GM23248 (cell line): ENCODE measurements at regions not wholly inside any gene's neighbourhood (a gene's known extent, or its start where the extent isn't known, plus 50 kb on each side); places are given as distances from the start of the nearest gene placed in this dataset.

ENCODE experiments used
- DNase-seq: peaks from one replicate; pipeline ENCODE4 v3.0.0-alpha.2; 2015
- H2AFZ ChIP-seq: fragments of 200-600 bp; sonication (generic); 2 replicates; pipeline ENCODE4 v1.6.1; 2016; ENCODE audit warnings: antibody characterized with exemption
- H3F3A ChIP-seq: fragments of 200-600 bp; sonication (generic); 2 replicates; pipeline ENCODE4 v1.6.1; 2016; ENCODE audit warnings: mild to moderate bottlenecking, antibody characterized with exemption, mixed run types; ENCODE audit not compliant: insufficient read depth
- H3K27ac ChIP-seq: fragments of 200-600 bp; sonication (generic); 2 replicates; pipeline ENCODE4 v1.5.1; 2016; ENCODE audit warnings: mild to moderate bottlenecking
- H3K27me3 ChIP-seq: fragments of 200-600 bp; sonication (generic); replicated peaks from 2 replicates; pipeline ENCODE4 v1.6.1; 2016; ENCODE audit warnings: mild to moderate bottlenecking; ENCODE audit not compliant: insufficient read depth
- H3K36me3 ChIP-seq: fragments of 200-600 bp; sonication (generic); 2 replicates; pipeline ENCODE4 v1.6.1; 2016; ENCODE audit warnings: low read depth, mild to moderate bottlenecking
- H3K4me1 ChIP-seq: fragments of 200-600 bp; sonication (generic); 2 replicates; pipeline ENCODE4 v1.6.1; 2016; ENCODE audit warnings: mild to moderate bottlenecking; ENCODE audit not compliant: insufficient read depth
- H3K4me2 ChIP-seq: fragments of 200-600 bp; sonication (generic); one replicate; pipeline ENCODE4 v1.6.1; 2016; ENCODE audit warnings: mild to moderate bottlenecking; ENCODE audit not compliant: unreplicated experiment
- H3K4me3 ChIP-seq: fragments of 200-600 bp; sonication (generic); 2 replicates; pipeline ENCODE4 v1.5.1; 2016; ENCODE audit warnings: mild to moderate bottlenecking
- H3K79me2 ChIP-seq: fragments of 200-600 bp; sonication (generic); 2 replicates; pipeline ENCODE4 v1.6.1; 2016; ENCODE audit warnings: mild to moderate bottlenecking; ENCODE audit not compliant: insufficient read depth
- H3K9ac ChIP-seq: fragments of 200-600 bp; sonication (generic); 2 replicates; pipeline ENCODE4 v1.6.1; 2016; ENCODE audit warnings: mild to moderate bottlenecking
- H3K9me2 ChIP-seq: fragments of 200-600 bp; sonication (generic); 2 replicates; pipeline ENCODE4 v1.6.1; 2016; ENCODE audit warnings: mixed run types, mild to moderate bottlenecking, moderate library complexity; ENCODE audit not compliant: insufficient read depth
- H3K9me3 ChIP-seq: fragments of 200-600 bp; sonication (generic); one replicate; pipeline ENCODE4 v1.6.1; 2017; ENCODE audit warnings: low read depth
- H4K20me1 ChIP-seq: fragments of 200-600 bp; sonication (generic); 2 replicates; pipeline ENCODE4 v1.6.0; 2016; ENCODE audit not compliant: insufficient read depth
- EZH2 ChIP-seq: fragments of 200-600 bp; sonication (generic); IDR thresholded peaks from 2 replicates; pipeline ENCODE4 v1.6.1; 2018; ENCODE audit warnings: antibody characterized with exemption, mild to moderate bottlenecking; ENCODE audit not compliant: insufficient read depth, poor library complexity, severe bottlenecking
- EZH2phosphoT487 ChIP-seq: fragments of 200-600 bp; sonication (generic); IDR thresholded peaks from 2 replicates; pipeline ENCODE4 v1.6.1; 2018; ENCODE audit warnings: antibody characterized with exemption, moderate library complexity, mild to moderate bottlenecking, low read depth; ENCODE audit not compliant: insufficient read depth
- WGBS, 2 experiments: methylation state at CpG; one replicate each; pipeline ENCODE4 v1.1.6; 2015 to 2017; ENCODE audit warnings: low lambda C conversion rate in 2 of 2, low coverage in 1 of 2; ENCODE audit errors: missing lambda C conversion rate in 2 of 2; 5-methylcytosine and 5-hydroxymethylcytosine counted together
- in situ Hi-C: fragments of 300-500 bp; cut with MboI; formaldehyde crosslinking; loops from 2 replicates; pipeline ENCODE4 v1.15.0; 2020

DNA sequence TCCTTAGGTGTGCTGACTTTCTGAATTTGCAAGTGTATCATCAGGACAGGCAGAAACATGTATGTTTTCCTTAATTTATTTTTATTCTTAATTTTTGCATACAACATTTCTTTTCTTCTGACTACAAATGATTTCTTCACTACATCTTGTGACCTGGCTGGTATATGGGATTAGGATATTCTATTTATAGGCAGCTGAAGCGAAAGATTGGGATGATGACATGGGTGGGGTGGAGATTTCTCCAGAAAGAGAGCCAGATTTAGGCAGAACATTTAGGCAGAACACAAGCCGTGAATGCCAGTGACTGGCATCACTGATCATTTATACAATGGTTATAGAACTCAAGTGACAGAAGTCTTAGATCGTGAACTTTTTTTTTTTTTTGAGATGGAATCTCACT is 256.7 kb downstream of the KLF6 start:
- Histone ChIP-seq H3F3A (peaks cover 56% of the 10 kb centered on the region), H3K4me2 (peak overlapping the region; percentile 75), H3K36me3 (no peaks in the 10 kb centered on the region), H3K79me2 (no peaks in the 10 kb centered on the region), H3K9me2 (no peaks in the 10 kb centered on the region), H4K20me1 (no peaks in the 10 kb centered on the region), H3K4me3 (peak overlapping the region; percentile 36; the same call in 1 of the 2 replicates), H3K27me3 (no peaks in the 10 kb centered on the region), H3K27ac (peak overlapping the region; percentile 97), H2AFZ (no peak overlapping the region), H3K9ac (peak overlapping the region; percentile 79), H3K4me1 (peaks cover 48% of the 10 kb centered on the region), H3K9me3 (no peaks in the 10 kb centered on the region)
- 25 to 33% methylated on average over 3 of the region's 3 CpGs for WGBS, 2 experiments
- TF ChIP-seq EZH2 (no peak), EZH2phosphoT487 (no peak)
- in situ Hi-C loops: loop anchor here (25.0 kb wide), 1 partner anchor 234 kb away; no protein-coding TSS in a partner anchor
- peak; percentile 64 for DNase-seq

DNA sequence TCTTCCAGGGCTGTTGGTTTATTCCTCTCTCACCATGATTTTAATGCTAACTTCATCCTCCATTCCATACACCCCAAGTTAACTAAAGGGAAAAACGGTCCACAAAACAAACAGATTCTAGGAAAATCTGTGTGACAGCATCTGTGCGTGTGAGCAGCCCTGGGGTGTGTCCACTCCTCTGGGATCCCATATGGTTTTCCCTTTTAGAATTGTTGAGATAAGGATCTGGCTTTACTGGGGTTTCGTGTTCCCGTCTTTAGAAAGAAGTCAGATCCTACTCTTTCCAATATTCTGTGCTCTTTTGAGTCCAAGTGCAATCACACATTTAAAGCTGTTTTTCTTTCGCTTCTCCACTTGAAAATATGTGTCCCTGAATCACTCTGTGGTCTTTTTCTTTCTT is 257.1 kb downstream of the KLF6 start:
- in situ Hi-C loops: loop anchor here (25.0 kb wide), 1 partner anchor 234 kb away; no protein-coding TSS in a partner anchor
- no peaks in the 10 kb centered on the region for H3K9me2 ChIP-seq
- no peak overlapping the region for H2AFZ ChIP-seq
- peaks cover 56% of the 10 kb centered on the region for H3F3A ChIP-seq
- peak; percentile 81 for DNase-seq
- no peaks in the 10 kb centered on the region for H3K36me3 ChIP-seq
- H3K9ac ChIP-seq: peak overlapping the region; percentile 79
- H3K4me3 ChIP-seq: peak overlapping the region; percentile 36; the same call in 1 of the 2 replicates
- 20 to 22% methylated on average over 5 of the region's 5 CpGs for WGBS, 2 experiments
- TF ChIP-seq EZH2phosphoT487 (no peak), EZH2 (no peak)
- no peaks in the 10 kb centered on the region for H3K27me3 ChIP-seq
- peak overlapping the region; percentile 75 for H3K4me2 ChIP-seq
- H4K20me1 ChIP-seq: no peaks in the 10 kb centered on the region
- H3K4me1 ChIP-seq: peaks cover 48% of the 10 kb centered on the region
- peak overlapping the region; percentile 97 for H3K27ac ChIP-seq
- H3K79me2 ChIP-seq: no peaks in the 10 kb centered on the region
- no peaks in the 10 kb centered on the region for H3K9me3 ChIP-seq

DNA sequence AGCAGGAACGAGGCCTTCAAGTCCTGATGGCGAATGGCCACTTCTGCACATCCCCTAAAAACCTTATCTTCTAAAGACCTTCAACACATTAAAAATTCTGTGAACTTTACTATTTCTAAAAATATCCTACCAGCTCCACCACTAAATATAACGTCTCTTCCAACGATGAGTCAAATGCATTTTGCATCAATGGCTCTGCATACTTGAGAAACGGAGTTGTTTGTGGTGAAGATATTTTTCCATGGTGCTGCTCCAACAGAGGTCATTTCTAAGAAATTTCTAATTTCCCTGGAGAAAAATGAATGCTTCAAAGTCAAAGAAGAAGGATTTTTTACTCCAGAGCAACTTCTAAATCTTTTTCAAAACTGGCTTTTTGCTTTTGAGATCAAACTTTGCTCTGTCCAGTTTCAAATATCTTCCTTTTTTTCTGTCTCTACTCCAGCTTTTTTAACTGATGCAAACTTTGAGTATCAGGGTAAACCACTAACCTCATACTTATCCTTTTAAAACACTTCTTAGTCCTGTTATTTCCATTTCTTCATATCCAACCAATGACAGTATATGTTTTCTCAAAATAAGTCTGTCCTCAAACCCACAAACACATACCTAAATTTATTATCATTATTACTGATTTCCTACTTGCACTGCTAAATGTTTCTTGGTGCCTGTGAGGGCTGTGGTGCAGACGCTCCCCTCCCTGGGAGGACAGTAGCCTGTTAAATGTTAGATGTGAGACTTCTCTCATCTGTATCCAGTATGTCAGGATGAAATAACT is 258.1 kb downstream of the KLF6 start:
- H3K4me1 ChIP-seq: peaks cover 48% of the 10 kb centered on the region

DNA sequence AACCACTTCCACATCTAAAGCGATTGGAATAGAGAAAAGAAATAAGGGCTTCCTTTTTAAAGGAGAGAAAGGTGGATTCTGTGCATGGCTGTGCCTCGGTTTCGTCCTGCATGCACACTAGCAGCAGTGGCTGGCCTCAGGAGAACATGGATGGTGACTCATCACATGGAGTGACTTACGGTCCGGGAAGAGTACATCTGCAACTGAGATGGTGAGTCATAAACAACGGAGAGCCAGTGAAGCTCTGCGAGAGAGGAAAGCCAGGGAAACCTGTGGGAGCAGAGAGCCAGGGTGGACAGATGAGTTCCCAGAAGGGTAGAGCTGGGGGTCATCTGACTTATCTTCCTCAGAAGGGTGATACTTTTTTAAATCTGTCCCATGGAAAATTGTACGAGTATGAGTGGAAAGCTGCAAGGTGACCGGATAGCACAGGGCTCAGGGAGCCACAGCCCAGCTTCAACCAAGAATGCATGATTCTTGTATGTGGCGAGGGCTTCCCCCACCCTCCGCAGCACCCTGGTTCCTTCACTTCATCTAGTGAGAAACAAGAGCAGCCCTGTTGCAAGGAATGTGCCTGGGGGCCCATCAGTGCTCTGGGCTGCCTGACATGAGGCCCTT is 259.1 kb downstream of the KLF6 start:
- Histone ChIP-seq H3K27me3 (no peaks in the 10 kb centered on the region), H3K9me3 (no peaks in the 10 kb centered on the region), H3K79me2 (no peaks in the 10 kb centered on the region), H3F3A (peaks cover 47% of the 10 kb centered on the region), H4K20me1 (no peaks in the 10 kb centered on the region), H3K4me2 (peak overlapping the region; percentile 75), H3K4me3 (peak overlapping the region; percentile 9; the same call in 1 of the 2 replicates), H3K36me3 (no peaks in the 10 kb centered on the region), H2AFZ (no peak overlapping the region), H3K9me2 (no peaks in the 10 kb centered on the region), H3K4me1 (peaks cover 46% of the 10 kb centered on the region), H3K27ac (peak overlapping the region; percentile 97), H3K9ac (peak overlapping the region; percentile 79)
- in situ Hi-C loops: loop anchor here (25.0 kb wide), 1 partner anchor 236 kb away; no protein-coding TSS in a partner anchor
- WGBS, 2 experiments: 4% methylated on average over 11 of the region's 11 CpGs
- TF ChIP-seq EZH2phosphoT487: no peak
- DNase-seq: peak; percentile 99

More for the DNA sequence above, 258.1 kb downstream of the KLF6 start:
- DNase-seq: peak; percentile 94
- no peaks in the 10 kb centered on the region for H4K20me1 ChIP-seq
- in situ Hi-C loops: loop anchor here (25.0 kb wide), 1 partner anchor 235 kb away; no protein-coding TSS in a partner anchor
- H3K9me3 ChIP-seq: no peaks in the 10 kb centered on the region
- H2AFZ ChIP-seq: no peak overlapping the region
- 2% methylated on average over 6 of the region's 6 CpGs for WGBS, 2 experiments
- H3K9ac ChIP-seq: peak overlapping the region; percentile 79
- peak overlapping the region; percentile 97 for H3K27ac ChIP-seq
- H3K27me3 ChIP-seq: no peaks in the 10 kb centered on the region
- H3K79me2 ChIP-seq: no peaks in the 10 kb centered on the region
- peak overlapping the region; percentile 36 for H3K4me3 ChIP-seq
- H3K4me2 ChIP-seq: peak overlapping the region; percentile 75
- 0 out of 2 replicates have a peak, but pooled peaks have one; percentile 33 for TF ChIP-seq EZH2phosphoT487
- TF ChIP-seq EZH2: no peak
- H3F3A ChIP-seq: peaks cover 56% of the 10 kb centered on the region
- H3K9me2 ChIP-seq: no peaks in the 10 kb centered on the region
- H3K36me3 ChIP-seq: no peaks in the 10 kb centered on the region
